Activated T-cell treated with anti-CD3 and anti-CD28 coated beads, Interleukin-2, amount 50 U/mL, for 24 hours (primary cell): ENCODE measurements at regions not wholly inside any gene's neighbourhood (a gene's known extent, or its start where the extent isn't known, plus 50 kb on each side); places are given as distances from the start of the nearest gene placed in this dataset.
"Not testable (repeated sequence)": the region's sequence is repeated elsewhere in the genome, so short reads cannot be mapped to it uniquely, and the experiment has no call there.

Source experiments
- DNase-seq: peaks from one replicate; pipeline ENCODE4 v3.0.0-alpha.2; 2020
- H3K27ac Mint-ChIP-seq: 2 replicates; pipeline ENCODE4 v1.8.0; 2020; ENCODE audit warnings: mild to moderate bottlenecking, mixed read lengths
- H3K27me3 Mint-ChIP-seq: 2 replicates; pipeline ENCODE4 v1.8.0; 2020; ENCODE audit warnings: mixed read lengths
- H3K36me3 Mint-ChIP-seq: 2 replicates; pipeline ENCODE4 v1.8.0; 2020; ENCODE audit warnings: low read depth, mixed read lengths
- H3K4me1 Mint-ChIP-seq: 2 replicates; pipeline ENCODE4 v1.8.0; 2020; ENCODE audit warnings: low read depth, mixed read lengths
- H3K4me3 Mint-ChIP-seq: 2 replicates; pipeline ENCODE4 v1.8.0; 2020; ENCODE audit warnings: mild to moderate bottlenecking, moderate library complexity, mixed read lengths
- H3K9me3 Mint-ChIP-seq: 2 replicates; pipeline ENCODE4 v1.8.0; 2020; ENCODE audit warnings: mixed read lengths

DNA sequence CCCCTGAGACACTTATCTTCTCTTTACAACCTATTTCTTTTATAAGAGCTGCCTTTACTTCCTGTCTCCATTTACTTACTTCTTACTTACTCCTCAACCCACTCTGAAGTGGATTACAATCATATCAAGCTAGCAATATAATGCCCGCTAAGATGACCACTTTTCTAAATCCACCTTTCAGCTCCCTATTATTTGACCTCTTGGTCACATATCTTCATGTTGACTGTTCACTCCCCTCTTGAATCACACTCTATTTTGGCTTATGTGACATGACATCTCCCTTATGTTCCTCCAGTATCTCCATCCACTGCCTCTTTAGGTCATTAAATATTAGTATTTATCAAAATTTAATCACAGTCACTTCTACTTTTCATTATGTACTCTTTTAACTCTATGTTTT, 255.3 kb upstream of the TRPC7 start:
- no peak overlapping the region for H3K27ac Mint-ChIP-seq
- no peaks in the 10 kb centered on the region for H3K4me1 Mint-ChIP-seq
- peaks cover 2% of the 10 kb centered on the region for H3K9me3 Mint-ChIP-seq
- no peak overlapping the region for H3K4me3 Mint-ChIP-seq
- H3K36me3 Mint-ChIP-seq: no peaks in the 10 kb centered on the region
- DNase-seq: no peak
- H3K27me3 Mint-ChIP-seq: no peaks in the 10 kb centered on the region

DNA sequence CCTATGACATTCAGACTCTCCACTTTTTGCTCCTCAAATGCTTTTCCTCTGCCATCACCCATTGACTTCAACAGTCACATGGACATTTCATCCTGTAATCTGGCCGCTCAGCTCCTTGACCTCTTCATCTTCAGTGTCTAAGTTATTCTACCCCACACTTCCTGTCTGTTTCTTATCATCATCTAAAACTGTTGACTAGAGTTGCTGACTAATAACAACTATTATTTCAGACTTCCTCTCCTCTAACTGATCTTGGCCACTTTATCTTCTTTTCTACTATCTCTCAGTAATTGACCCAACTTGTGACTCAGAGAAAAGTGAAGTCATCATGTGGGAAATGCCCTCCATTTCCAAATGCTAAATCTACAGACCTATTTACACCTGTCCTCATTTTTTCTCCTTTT, 254.7 kb upstream of the TRPC7 start:
- Mint-ChIP-seq H3K9me3 (peaks cover 2% of the 10 kb centered on the region), H3K27ac (no peak overlapping the region)

DNA sequence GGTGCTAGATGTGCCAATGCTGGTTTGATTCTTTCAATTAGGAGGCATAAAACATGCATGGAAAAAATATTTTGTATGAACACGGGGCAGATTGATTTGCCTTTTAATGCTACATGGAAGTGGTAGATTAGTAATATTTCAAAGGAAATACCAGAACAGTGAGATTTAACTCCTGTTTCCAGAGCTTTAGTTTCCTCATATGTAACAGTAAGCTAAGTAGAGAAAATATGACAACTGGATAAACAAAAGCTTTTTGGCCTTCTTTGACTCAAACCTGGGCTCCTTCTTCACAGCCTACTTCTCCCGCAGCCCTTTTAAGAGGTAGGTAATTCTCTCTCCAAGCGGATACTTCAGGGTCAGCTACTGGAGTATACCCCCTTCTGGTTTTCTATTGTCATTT, 254.2 kb upstream of the TRPC7 start:
- Mint-ChIP-seq H3K27me3 (no peaks in the 10 kb centered on the region), H3K4me1 (no peaks in the 10 kb centered on the region), H3K4me3 (no peak overlapping the region), H3K27ac (no peak overlapping the region), H3K9me3 (peaks cover 2% of the 10 kb centered on the region), H3K36me3 (no peaks in the 10 kb centered on the region)
- no peak for DNase-seq

More for the DNA sequence above, 254.7 kb upstream of the TRPC7 start:
- H3K4me1 Mint-ChIP-seq: no peaks in the 10 kb centered on the region
- no peak overlapping the region for H3K4me3 Mint-ChIP-seq
- no peak for DNase-seq
- H3K36me3 Mint-ChIP-seq: no peaks in the 10 kb centered on the region
- H3K27me3 Mint-ChIP-seq: no peaks in the 10 kb centered on the region

DNA sequence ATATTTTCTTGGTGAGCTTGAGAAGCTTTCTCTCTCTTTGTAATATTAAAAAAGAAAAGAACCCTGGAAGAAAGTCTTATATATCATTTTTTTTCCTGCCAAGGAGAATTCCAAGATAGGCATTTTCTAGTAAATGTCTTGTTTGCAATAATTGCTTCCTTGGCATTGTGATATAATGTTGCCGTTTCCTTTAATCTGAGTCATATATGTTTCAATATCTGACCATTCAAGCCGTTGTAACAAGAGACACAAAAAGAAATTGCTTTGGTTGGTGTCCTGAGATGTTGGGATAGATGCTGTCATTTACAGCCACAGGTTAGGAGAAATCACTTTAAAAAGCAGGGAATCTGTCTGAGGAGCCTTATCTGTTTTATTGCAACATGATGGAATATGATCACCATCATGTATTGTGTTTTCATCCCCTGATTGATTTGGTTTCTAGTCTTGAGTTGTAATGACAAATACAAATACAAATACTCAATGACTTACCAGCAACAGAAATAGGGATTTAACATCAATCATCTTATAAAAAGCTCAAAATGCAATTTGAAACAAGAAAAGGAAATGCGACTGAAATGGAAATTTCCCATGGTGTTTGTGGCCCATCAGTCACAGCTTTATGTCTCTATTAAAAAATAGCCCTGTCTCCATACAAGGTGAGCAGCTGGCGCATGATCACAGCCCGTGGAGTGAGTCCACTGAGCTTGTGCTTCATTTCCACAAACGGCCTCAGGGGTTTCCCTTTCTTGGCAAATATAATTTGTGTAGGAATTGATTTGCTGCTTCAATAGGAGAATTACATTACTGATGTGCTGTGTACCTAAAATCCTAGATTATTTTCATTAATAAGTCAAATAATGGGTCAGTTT, 250.1 kb upstream of the TRPC7 start:
- no peaks in the 10 kb centered on the region for H3K36me3 Mint-ChIP-seq
- peaks cover 2% of the 10 kb centered on the region for H3K9me3 Mint-ChIP-seq
- H3K4me1 Mint-ChIP-seq: no peaks in the 10 kb centered on the region
- H3K27me3 Mint-ChIP-seq: no peaks in the 10 kb centered on the region
- no peak overlapping the region for H3K4me3 Mint-ChIP-seq
- DNase-seq: no peak
- no peak overlapping the region for H3K27ac Mint-ChIP-seq

DNA sequence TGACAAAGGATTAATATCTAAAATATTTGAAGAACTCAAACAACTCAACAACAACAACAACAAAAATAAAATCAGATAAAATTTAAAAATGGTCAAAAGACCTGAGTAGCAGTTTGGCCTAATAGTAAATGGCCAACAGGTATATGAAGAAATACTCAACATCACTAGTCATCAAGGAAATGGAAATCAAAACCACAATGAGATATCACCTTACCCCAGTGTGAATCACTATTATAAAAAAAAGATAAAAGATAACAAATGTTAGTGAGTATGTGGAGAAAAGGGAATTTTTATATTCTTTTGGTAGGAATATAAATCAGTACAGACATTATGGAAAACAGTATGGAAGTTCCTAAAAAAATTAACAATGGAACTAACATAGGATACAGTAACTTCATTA, 247.9 kb upstream of the TRPC7 start:
- no peak overlapping the region for H3K4me3 Mint-ChIP-seq
- H3K9me3 Mint-ChIP-seq: peaks cover 2% of the 10 kb centered on the region
- H3K4me1 Mint-ChIP-seq: no peaks in the 10 kb centered on the region
- no peaks in the 10 kb centered on the region for H3K27me3 Mint-ChIP-seq
- no peak for DNase-seq
- no peaks in the 10 kb centered on the region for H3K36me3 Mint-ChIP-seq
- no peak overlapping the region for H3K27ac Mint-ChIP-seq

DNA sequence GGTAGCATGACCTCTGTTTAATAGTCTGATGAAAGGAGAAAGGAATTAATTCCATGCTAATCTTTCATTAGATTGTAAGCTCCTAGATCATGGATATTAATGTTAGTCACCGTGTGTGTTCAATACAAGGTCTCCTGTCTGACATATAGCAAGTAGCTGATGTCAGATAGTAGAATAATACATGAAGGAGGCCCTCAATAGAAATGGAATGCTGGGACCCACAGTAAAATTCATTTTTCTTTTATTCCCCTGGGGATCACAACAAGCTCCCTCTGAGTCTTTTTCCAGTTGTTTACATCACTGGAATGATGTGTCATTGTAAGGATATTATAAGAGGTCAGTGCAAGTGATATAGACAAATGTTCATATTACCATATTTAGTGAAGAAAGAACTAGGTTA, 240.3 kb upstream of the TRPC7 start:
- Mint-ChIP-seq H3K4me3 (no peak overlapping the region), H3K4me1 (no peaks in the 10 kb centered on the region), H3K27me3 (no peaks in the 10 kb centered on the region), H3K9me3 (peaks cover 27% of the 10 kb centered on the region), H3K36me3 (no peaks in the 10 kb centered on the region), H3K27ac (no peak overlapping the region)
- DNase-seq: no peak

DNA sequence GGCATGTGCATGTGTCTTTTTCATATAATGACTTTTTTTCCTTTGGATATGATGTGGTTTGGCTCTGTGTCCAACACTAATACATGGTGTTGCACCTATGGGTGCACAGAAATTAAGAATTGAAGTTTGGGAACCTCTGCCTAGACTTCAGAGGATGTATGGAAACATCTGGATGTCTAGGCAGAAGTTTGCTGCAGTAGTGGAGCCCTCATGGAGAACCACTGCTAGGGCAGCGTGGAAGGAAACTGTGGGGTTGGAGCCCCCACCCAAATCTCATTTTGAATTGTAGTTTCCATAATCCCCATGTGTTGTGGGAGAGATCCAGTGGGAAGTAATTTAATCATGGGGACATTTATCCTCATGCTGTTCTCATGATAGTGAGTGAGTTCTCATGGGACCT, 235.0 kb upstream of the TRPC7 start:
- no peak overlapping the region for H3K4me3 Mint-ChIP-seq
- no peak for DNase-seq
- no peaks in the 10 kb centered on the region for H3K4me1 Mint-ChIP-seq
- no peaks in the 10 kb centered on the region for H3K36me3 Mint-ChIP-seq
- no peak overlapping the region for H3K27ac Mint-ChIP-seq
- H3K9me3 Mint-ChIP-seq: peaks cover 39% of the 10 kb centered on the region
- H3K27me3 Mint-ChIP-seq: no peaks in the 10 kb centered on the region

DNA sequence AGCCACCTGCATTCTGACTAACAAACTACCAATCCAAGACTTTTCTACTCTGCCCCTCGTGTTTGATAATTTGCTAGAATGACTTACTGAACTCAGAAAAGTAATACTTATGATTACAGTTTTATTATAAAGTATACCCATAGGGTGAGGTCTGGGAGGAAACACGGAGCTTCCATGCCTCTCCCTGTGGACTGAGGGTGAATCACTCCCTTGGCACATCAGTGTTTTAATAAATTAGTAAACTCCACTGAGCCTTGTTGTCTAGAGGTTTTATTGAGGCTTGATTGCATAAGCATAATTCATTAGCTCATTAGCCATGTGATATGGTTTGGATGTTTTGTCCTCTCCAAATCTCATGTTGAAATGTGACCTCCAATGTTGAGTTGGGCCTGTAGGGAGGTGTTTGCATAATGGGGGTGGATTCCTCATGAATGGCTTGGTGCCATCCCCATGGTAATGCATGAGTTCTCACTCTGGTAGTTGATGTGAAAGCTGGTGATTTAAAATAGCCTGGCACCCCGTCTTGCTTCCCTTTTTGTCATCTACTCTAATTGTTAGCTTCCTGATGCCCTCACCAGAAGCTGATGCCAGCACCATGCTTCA, 233.6 kb upstream of the TRPC7 start:
- DNase-seq: no peak
- no peak overlapping the region for H3K27ac Mint-ChIP-seq
- peaks cover 34% of the 10 kb centered on the region for H3K9me3 Mint-ChIP-seq
- no peaks in the 10 kb centered on the region for H3K27me3 Mint-ChIP-seq
- H3K4me1 Mint-ChIP-seq: no peaks in the 10 kb centered on the region
- H3K36me3 Mint-ChIP-seq: no peaks in the 10 kb centered on the region
- H3K4me3 Mint-ChIP-seq: no peak overlapping the region

DNA sequence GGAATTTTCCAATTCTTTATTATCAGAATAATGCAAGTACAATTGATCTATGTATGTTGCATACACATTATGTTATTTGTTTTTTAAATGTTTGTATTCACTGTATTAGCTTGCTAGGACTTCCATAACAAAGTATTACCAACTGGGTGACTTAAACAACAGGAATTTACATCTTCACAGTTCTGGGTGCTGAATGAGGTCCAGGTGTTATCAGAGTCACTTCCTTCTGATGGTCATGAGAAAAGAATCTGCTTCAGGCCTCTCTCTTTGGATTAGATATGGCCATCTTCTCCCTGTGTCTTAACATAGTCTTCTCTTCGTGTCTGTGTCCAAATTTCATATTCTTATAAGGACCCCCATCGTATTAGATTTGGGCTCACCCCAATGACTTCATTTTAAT, 229.1 kb upstream of the TRPC7 start:
- Mint-ChIP-seq H3K9me3 (peaks cover 3% of the 10 kb centered on the region), H3K4me3 (no peak overlapping the region), H3K27ac (no peak overlapping the region), H3K4me1 (no peaks in the 10 kb centered on the region), H3K36me3 (no peaks in the 10 kb centered on the region), H3K27me3 (no peaks in the 10 kb centered on the region)
- no peak for DNase-seq

DNA sequence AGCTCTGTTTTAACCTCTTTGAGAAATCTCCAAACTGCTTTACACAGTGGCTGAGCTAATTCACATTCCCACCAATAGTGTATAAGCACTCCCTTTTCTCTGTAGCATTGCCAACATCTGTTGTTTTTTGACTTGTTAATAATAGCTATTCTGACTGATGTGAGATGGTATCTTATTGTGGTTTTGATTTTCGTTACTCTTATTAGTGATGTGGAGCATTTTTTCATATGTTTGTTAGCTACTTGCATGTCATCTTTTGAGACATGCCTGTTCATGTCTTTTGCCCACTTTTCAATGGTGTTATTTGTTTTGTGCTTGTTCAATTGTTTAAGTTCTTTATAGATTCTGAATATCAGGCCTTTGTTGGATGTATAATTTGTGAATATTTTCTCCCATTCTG, 225.2 kb upstream of the TRPC7 start:
- H3K9me3 Mint-ChIP-seq: no peaks in the 10 kb centered on the region
- H3K4me3 Mint-ChIP-seq: no peak overlapping the region
- no peaks in the 10 kb centered on the region for H3K4me1 Mint-ChIP-seq
- no peak for DNase-seq
- no peaks in the 10 kb centered on the region for H3K36me3 Mint-ChIP-seq
- H3K27ac Mint-ChIP-seq: no peak overlapping the region
- H3K27me3 Mint-ChIP-seq: no peaks in the 10 kb centered on the region

DNA sequence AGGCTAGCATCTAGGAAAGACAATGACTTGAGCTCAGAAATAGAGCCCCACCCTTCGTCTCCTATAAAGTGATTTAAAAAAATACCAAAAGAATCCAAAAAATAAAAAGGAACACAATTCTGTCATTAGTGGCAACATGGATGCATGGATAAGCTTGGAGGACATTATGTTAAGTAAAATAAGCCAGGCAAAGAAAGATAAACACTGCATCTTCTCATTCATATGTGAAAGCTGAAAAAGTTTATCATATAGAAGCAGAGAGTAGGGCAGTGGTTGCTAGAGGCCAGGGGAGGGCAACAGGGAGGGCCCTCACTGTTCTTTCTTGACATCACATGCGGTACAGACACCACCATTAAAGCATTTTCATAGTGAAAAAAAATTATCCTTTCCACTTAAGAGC, 220.9 kb upstream of the TRPC7 start:
- no peaks in the 10 kb centered on the region for H3K4me1 Mint-ChIP-seq

DNA sequence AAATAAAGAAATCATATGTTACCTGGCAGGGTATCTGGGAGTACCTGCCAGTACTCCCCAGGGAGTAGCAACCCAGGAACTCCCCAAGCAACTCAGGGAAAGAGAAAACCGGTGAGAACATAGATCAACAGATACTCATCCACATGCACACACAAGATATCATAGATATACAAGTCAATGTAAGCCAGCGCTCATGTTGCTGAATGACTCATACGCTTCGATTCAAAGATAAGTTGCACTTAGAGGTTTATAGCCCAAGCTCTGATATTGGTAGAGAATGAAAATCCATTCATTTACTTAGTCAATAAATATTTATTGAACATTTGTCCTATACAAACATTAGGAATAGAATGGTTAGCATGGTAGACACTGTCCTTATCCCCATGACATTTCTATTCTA, 219.1 kb upstream of the TRPC7 start:
- Mint-ChIP-seq H3K27ac (no peak overlapping the region), H3K4me1 (no peaks in the 10 kb centered on the region), H3K27me3 (no peaks in the 10 kb centered on the region), H3K4me3 (no peak overlapping the region), H3K36me3 (no peaks in the 10 kb centered on the region), H3K9me3 (peaks cover 4% of the 10 kb centered on the region)
- DNase-seq: no peak

More for the DNA sequence above, 220.9 kb upstream of the TRPC7 start:
- Mint-ChIP-seq H3K27me3 (no peaks in the 10 kb centered on the region), H3K27ac (no peak overlapping the region), H3K9me3 (peaks cover 4% of the 10 kb centered on the region), H3K36me3 (no peaks in the 10 kb centered on the region), H3K4me3 (no peak overlapping the region)
- no peak for DNase-seq

DNA sequence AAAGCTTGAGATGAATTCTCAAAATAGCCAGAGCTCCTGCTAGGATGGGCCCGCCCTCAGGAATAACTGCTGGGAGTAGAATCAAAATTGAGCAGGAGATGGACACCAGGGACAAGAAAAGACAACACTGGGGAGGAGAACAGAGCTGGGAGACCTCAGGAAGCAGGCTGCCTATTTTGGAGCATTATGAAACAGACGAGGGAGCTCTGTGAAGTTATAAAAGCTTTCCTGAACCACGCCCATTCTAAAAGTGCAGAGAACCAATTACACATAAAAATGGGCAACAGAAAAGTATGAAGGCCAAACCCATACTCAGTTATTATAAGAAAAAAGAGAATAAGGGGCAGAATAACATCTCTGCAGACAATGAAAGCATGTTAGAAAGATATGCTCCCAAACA, 213.9 kb upstream of the TRPC7 start:
- DNase-seq: no peak
- Mint-ChIP-seq H3K4me1 (no peaks in the 10 kb centered on the region), H3K36me3 (no peaks in the 10 kb centered on the region), H3K4me3 (no peak overlapping the region), H3K27ac (no peak overlapping the region), H3K27me3 (no peaks in the 10 kb centered on the region), H3K9me3 (peaks cover 7% of the 10 kb centered on the region)

DNA sequence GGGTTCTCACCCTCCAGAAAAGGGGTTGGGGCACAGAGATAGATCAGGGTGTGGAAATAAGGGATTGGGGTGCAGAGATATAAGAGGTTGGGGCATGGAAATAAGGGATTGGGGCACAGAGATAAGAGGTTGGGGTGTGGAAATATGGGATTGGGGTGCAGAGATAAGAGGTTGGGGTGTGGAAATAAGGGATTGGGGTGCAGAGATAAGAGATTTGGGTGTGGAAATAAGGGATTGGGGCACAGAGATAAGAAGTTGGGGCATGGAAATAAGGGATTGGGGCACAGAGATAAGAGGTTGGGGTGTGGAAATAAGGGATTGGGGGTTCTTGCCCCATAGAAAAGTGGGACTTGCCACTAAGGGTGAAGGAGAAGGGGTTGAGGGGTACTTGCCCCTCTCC, 204.5 kb upstream of the TRPC7 start:
- not testable (repeated sequence) for H3K9me3 Mint-ChIP-seq, H3K36me3 Mint-ChIP-seq, H3K4me1 Mint-ChIP-seq, DNase-seq, H3K27me3 Mint-ChIP-seq, H3K4me3 Mint-ChIP-seq, H3K27ac Mint-ChIP-seq

DNA sequence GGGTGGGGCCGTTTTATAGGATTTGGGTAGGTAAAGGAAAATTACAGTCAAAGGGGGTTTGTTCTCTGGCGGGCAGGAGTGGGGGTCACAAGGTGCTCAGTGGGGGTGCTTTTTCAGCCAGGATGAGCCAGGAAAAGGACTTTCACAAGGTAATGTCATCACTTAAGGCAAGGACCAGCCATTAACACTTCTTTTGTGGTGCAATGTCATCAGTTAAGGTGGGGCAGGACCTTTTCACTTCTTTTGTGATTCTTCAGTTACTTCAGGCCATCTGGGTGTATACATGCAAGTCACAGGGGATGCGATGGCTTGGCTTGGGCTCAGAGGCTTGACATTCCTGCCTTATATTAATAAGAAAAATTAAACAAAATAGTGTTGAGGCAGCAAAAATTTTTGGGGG, 200.1 kb upstream of the TRPC7 start:
- H3K9me3 Mint-ChIP-seq, DNase-seq, H3K27ac Mint-ChIP-seq, H3K27me3 Mint-ChIP-seq, H3K4me3 Mint-ChIP-seq, H3K4me1 Mint-ChIP-seq, H3K36me3 Mint-ChIP-seq: not testable (repeated sequence)
